ENCODE measurements at regions not wholly inside any gene's neighbourhood (a gene's known extent, or its start where the extent isn't known, plus 50 kb on each side); places are given as distances from the start of the nearest gene placed in this dataset.

DNA sequence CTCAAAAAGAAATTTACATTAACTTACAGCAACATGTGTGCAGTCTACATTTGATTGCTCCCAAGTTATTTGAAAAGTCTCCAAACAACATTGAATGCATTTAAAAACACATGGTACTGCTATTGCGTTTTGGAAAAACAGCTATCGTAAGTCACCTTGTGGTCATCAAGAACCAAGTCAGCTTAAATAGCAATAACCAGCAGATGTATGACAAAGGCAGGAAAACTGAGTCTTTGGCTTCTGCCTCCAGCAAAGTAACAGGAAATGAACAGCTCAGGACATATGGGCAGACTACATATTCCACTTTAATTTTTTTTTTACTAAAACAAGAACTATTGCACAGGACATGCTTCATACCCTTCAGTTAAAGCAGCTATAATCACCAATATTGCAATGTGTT is 580.6 kb upstream of the SPRY2 start:
- no peak for DNase-seq (ENCODE audit: low read depth)
- TF ChIP-seq MYC (IDR thresholded peaks at IDR 0.05; ENCODE audit: low read depth, low read length): no peak
- TF ChIP-seq, protein P1, sequence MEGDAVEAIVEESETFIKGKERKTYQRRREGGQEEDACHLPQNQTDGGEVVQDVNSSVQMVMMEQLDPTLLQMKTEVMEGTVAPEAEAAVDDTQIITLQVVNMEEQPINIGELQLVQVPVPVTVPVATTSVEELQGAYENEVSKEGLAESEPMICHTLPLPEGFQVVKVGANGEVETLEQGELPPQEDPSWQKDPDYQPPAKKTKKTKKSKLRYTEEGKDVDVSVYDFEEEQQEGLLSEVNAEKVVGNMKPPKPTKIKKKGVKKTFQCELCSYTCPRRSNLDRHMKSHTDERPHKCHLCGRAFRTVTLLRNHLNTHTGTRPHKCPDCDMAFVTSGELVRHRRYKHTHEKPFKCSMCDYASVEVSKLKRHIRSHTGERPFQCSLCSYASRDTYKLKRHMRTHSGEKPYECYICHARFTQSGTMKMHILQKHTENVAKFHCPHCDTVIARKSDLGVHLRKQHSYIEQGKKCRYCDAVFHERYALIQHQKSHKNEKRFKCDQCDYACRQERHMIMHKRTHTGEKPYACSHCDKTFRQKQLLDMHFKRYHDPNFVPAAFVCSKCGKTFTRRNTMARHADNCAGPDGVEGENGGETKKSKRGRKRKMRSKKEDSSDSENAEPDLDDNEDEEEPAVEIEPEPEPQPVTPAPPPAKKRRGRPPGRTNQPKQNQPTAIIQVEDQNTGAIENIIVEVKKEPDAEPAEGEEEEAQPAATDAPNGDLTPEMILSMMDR (IDR thresholded peaks at IDR 0.05; ENCODE audit: low read depth, low read length): no peak
- TF ChIP-seq, protein P2, sequence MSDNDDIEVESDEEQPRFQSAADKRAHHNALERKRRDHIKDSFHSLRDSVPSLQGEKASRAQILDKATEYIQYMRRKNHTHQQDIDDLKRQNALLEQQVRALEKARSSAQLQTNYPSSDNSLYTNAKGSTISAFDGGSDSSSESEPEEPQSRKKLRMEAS (IDR thresholded peaks at IDR 0.05; ENCODE audit: low read depth, low read length): no peak
- no peak for TF ChIP-seq POLR2A (IDR thresholded peaks at IDR 0.05; ENCODE audit: extremely low read depth, insufficient read length)
- H3K4me3 ChIP-seq (ENCODE audit: low read depth, low read length): no peak overlapping the region

DNA sequence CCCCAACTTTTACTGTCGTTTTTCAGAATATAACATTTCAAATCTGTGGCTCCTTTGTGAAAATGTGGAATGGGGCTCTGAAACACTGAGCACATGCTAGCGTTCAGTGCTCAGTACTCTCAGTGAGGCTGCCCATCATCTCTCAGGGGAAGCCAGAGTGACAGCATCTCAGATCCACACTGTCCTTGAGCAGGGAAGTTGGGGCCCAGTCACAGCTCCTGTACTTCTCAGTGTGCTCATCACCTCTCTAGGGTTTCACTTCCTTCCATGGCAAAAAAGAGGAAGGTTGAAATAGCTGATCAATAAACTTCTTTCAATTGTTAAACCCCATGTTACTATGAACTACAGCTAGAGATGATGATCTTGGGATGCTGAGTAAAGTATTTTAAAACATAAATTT is 565.9 kb upstream of the SPRY2 start:
- DNase-seq (ENCODE audit: low read depth): no peak
- TF ChIP-seq, protein P1 (IDR thresholded peaks at IDR 0.05; ENCODE audit: low read depth, low read length): no peak
- TF ChIP-seq, protein P2 (IDR thresholded peaks at IDR 0.05; ENCODE audit: low read depth, low read length): no peak
- TF ChIP-seq MYC (IDR thresholded peaks at IDR 0.05; ENCODE audit: low read depth, low read length) (no peak), POLR2A (IDR thresholded peaks at IDR 0.05; ENCODE audit: extremely low read depth, insufficient read length) (no peak)
- no peak overlapping the region for H3K4me3 ChIP-seq (ENCODE audit: low read depth, low read length)

DNA sequence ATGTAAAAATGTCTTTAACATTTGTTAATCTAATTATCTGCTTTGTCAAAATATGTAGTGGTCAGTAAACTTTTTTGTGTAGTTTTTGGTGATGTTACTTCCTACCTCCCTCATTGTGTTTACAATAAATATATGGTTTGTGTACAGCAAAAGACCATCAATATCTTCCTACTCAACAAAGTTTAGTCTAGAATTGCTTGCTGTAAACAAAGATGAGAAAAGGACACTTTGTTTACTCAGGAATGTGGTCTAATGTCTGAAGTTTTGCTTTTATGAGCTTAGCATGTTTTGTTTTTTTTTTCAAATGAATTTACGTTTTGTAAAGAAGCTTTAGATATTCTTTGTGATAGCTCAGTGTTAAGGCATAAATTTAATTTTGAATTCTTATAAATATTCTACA is 563.5 kb upstream of the SPRY2 start:
- no peak for DNase-seq (ENCODE audit: low read depth)
- H3K4me3 ChIP-seq (ENCODE audit: low read depth, low read length): no peak overlapping the region
- TF ChIP-seq POLR2A (IDR thresholded peaks at IDR 0.05; ENCODE audit: extremely low read depth, insufficient read length) (no peak), MYC (IDR thresholded peaks at IDR 0.05; ENCODE audit: low read depth, low read length) (no peak)
- TF ChIP-seq, protein P2 (IDR thresholded peaks at IDR 0.05; ENCODE audit: low read depth, low read length): no peak
- TF ChIP-seq, protein P1 (IDR thresholded peaks at IDR 0.05; ENCODE audit: low read depth, low read length): no peak

DNA sequence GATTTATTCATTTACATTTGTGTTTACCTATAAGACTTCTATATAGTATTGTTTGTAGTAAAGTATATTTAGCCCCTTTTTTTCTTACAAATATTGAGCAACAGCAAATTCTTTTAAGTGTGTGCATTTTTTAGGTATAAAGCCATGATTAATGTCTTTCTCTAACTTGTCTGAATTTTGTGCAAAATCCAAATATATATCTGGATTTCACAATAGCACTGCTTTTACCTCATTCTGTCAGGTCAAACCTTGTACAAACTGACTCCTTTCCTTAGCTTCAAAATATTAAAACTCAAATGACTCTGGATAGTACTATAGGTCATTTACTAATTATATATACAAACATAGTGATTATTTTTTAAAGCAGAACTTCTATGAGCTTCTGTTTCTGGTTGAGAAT is 563.0 kb upstream of the SPRY2 start:
- H3K4me3 ChIP-seq (ENCODE audit: low read depth, low read length): no peak overlapping the region
- no peak for DNase-seq (ENCODE audit: low read depth)
- TF ChIP-seq, protein P2 (IDR thresholded peaks at IDR 0.05; ENCODE audit: low read depth, low read length): no peak
- TF ChIP-seq POLR2A (IDR thresholded peaks at IDR 0.05; ENCODE audit: extremely low read depth, insufficient read length): no peak
- no peak for TF ChIP-seq MYC (IDR thresholded peaks at IDR 0.05; ENCODE audit: low read depth, low read length)
- TF ChIP-seq, protein P1 (IDR thresholded peaks at IDR 0.05; ENCODE audit: low read depth, low read length): no peak

DNA sequence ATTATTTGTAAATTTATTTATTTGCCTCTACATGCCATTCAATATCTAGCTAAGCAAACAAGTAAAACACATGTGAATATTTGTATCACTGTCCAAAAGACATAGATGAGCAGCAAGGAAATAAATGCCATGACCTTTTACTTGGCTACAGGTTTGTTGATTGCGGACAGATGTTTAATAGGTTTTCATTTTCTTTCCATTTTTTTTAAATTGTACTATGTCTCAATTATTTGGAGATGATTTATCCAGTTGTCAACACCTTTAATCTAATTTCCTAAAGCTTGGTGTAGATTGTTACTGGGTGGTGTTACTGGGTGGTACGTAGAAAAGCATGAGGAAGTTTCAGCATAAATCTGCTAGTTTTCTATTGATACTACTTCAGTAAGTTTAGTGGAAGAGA is 560.6 kb upstream of the SPRY2 start:
- no peak for TF ChIP-seq MYC (IDR thresholded peaks at IDR 0.05; ENCODE audit: low read depth, low read length)
- TF ChIP-seq, protein P1 (IDR thresholded peaks at IDR 0.05; ENCODE audit: low read depth, low read length): no peak
- TF ChIP-seq, protein P2 (IDR thresholded peaks at IDR 0.05; ENCODE audit: low read depth, low read length): no peak
- TF ChIP-seq POLR2A (IDR thresholded peaks at IDR 0.05; ENCODE audit: extremely low read depth, insufficient read length): no peak
- no peak overlapping the region for H3K4me3 ChIP-seq (ENCODE audit: low read depth, low read length)
- DNase-seq (ENCODE audit: low read depth): no peak

DNA sequence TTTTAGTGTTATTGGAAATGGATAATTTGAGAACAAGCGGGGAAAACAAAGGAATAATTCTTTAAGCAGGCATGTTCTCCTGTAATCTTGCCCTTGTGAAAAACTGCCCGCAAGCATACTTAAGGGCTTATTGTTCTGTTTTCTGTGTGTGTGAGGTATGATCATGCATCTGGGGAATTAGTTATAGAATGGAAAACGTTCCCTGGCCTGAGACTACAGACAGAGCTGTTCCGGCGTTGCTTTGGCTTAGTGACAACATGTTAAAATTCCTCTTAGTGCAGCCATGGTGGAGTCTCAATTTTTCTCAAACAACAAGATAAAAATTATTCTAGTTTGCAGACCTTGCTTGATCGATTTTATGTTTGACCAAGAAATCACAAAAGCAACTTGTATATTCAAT is 560.2 kb upstream of the SPRY2 start:
- no peak overlapping the region for H3K4me3 ChIP-seq (ENCODE audit: low read depth, low read length)
- no peak for TF ChIP-seq MYC (IDR thresholded peaks at IDR 0.05; ENCODE audit: low read depth, low read length)
- no peak for TF ChIP-seq POLR2A (IDR thresholded peaks at IDR 0.05; ENCODE audit: extremely low read depth, insufficient read length)
- TF ChIP-seq, protein P2 (IDR thresholded peaks at IDR 0.05; ENCODE audit: low read depth, low read length): no peak
- TF ChIP-seq, protein P1 (IDR thresholded peaks at IDR 0.05; ENCODE audit: low read depth, low read length): no peak
- DNase-seq (ENCODE audit: low read depth): no peak
